Adrenal gland (tissue), 5 donors: ENCODE measurements at regions not wholly inside any gene's neighbourhood (a gene's known extent, or its start where the extent isn't known, plus 50 kb on each side); places are given as distances from the start of the nearest gene placed in this dataset.

Source experiments
- CTCF ChIP-seq, 6 experiments: fragments of 450-650 bp in 4 of 6; fragments of 200-600 bp in 2 of 6; sonication (generic) in 1 of 6; IDR thresholded peaks; 1 replicate in 5 of 6; 2 replicates in 1 of 6; pipeline versions ENCODE4 v1.5.1 to v1.8.0; 2016 to 2021; ENCODE audit warnings: antibody characterized with exemption in 6 of 6, mild to moderate bottlenecking in 2 of 6, moderate library complexity in 1 of 6
- POLR2A ChIP-seq, 2 donors: fragments of 450-650 bp; IDR thresholded peaks; one replicate each; pipeline ENCODE4 v1.6.1; 2017; ENCODE audit warnings: antibody characterized with exemption in 2 of 2, mild to moderate bottlenecking in 2 of 2, moderate library complexity in 1 of 2
- donor health status: DM: no; HTN: no; CAD: no.

- TF ChIP-seq CTCF (IDR thresholded peaks at IDR 0.05), result no peak
- no peak for TF ChIP-seq POLR2A (IDR thresholded peaks at IDR 0.05)
Measured at GRCh38 chr3:31377045-31377642, 155.6 kb upstream of the STT3B start.
